NT2/D1 (cell line): ENCODE measurements at regions not wholly inside any gene's neighbourhood (a gene's known extent, or its start where the extent isn't known, plus 50 kb on each side); places are given as distances from the start of the nearest gene placed in this dataset.
"Not testable (repeated sequence)": the region's sequence is repeated elsewhere in the genome, so short reads cannot be mapped to it uniquely, and the experiment has no call there.

Experiments
- DNase-seq: peaks from one replicate; pipeline ENCODE4 v3.0.0-alpha.2; 2011; ENCODE audit warnings: low read depth, low spot score
- H3K27me3 ChIP-seq: 2 replicates; pipeline ENCODE4 v1.6.0; 2011; ENCODE audit warnings: mild to moderate bottlenecking; ENCODE audit not compliant: insufficient read length, insufficient read depth
- H3K36me3 ChIP-seq: 2 replicates; pipeline ENCODE4 v1.6.1; 2011; ENCODE audit warnings: mild to moderate bottlenecking, low read length, mixed read lengths; ENCODE audit not compliant: insufficient read depth, insufficient read length
- H3K4me1 ChIP-seq: 2 replicates; pipeline ENCODE4 v1.5.1; 2011; ENCODE audit not compliant: insufficient read depth, insufficient read length
- H3K4me3 ChIP-seq: 2 replicates; pipeline ENCODE4 v1.5.1; 2011; ENCODE audit warnings: low read depth; ENCODE audit not compliant: insufficient read length
- H3K9ac ChIP-seq: 2 replicates; pipeline ENCODE4 v1.6.0; 2011; ENCODE audit warnings: low read depth; ENCODE audit not compliant: insufficient read length
- H3K9me3 ChIP-seq: 2 replicates; pipeline ENCODE4 v1.5.1; 2011; ENCODE audit warnings: mild to moderate bottlenecking, low read length; ENCODE audit not compliant: insufficient read depth
- SUZ12 ChIP-seq: IDR thresholded peaks from 2 replicates; pipeline ENCODE4 v1.6.1; 2011; ENCODE audit not compliant: insufficient read length, insufficient read depth; ENCODE audit errors: extremely low read depth
- YY1 ChIP-seq: IDR thresholded peaks from 2 replicates; pipeline ENCODE4 v1.6.1; 2011; ENCODE audit not compliant: insufficient read length, insufficient read depth
- ZNF274 ChIP-seq: IDR thresholded peaks from 2 replicates; pipeline ENCODE4 v1.6.1; 2011; ENCODE audit warnings: mild to moderate bottlenecking, low read depth, low read length

- Histone ChIP-seq H3K4me1 (no peaks in the 10 kb centered on the region), H3K27me3 (no peaks in the 10 kb centered on the region), H3K9me3 (no peaks in the 10 kb centered on the region), H3K4me3 (no peak overlapping the region), H3K9ac (no peak overlapping the region), H3K36me3 (no peaks in the 10 kb centered on the region)
- DNase-seq = no peak
- TF ChIP-seq YY1 (no peak), ZNF274 (no peak), SUZ12 (no peak)
Observed at GRCh38 chr12:46959502-46959901, 119.9 kb upstream of the PCED1B start.

DNA sequence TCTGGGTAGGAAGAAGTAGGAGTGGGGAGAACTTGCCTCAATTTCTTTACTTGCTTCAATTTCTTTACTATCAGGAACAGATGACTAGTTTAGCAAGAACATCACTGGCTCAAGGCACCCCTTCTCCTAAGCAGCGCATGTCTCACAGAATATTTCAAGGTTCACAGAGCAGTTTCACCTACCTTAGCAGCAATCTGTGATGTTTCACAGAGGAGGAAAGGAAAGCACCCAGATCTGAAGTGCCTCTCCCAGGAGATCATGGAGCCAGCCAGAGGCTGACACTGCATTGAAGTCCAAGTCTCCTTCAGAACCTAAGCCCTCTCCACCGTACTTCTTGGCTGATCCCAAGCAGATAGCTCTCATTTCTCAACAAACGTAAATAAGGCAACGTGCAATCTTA is 118.7 kb upstream of the PCED1B start:
- Histone ChIP-seq H3K9ac (no peak overlapping the region), H3K4me3 (no peak overlapping the region), H3K4me1 (peaks cover 3% of the 10 kb centered on the region), H3K9me3 (no peaks in the 10 kb centered on the region), H3K36me3 (no peaks in the 10 kb centered on the region), H3K27me3 (no peaks in the 10 kb centered on the region)
- TF ChIP-seq ZNF274 = no peak
- TF ChIP-seq SUZ12 = no peak
- TF ChIP-seq YY1 = no peak
- DNase-seq = no peak

DNA sequence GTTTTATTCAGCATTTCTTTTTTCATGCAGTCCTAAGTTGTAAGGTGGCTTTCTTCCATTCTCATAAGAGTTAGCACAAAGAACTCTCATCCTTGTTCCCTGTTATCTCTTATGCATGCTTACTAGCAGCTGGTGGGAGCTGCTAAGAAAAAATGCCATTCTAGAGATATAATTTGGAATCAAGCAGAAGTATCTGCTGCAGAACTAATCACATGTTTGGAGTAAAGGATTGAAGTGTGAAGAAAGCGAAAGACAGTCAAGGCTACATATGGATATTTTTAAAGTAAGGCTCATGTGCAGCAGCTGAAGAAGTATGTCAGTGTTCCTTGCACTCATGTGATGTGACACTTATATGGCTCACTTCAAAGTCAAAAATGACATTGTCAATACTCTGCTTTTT is 116.2 kb upstream of the PCED1B start:
- no peaks in the 10 kb centered on the region for H3K9me3 ChIP-seq
- peaks cover 3% of the 10 kb centered on the region for H3K4me1 ChIP-seq
- H3K27me3 ChIP-seq = no peaks in the 10 kb centered on the region
- H3K9ac ChIP-seq = no peak overlapping the region
- no peak overlapping the region for H3K4me3 ChIP-seq
- TF ChIP-seq YY1 = no peak
- DNase-seq = no peak
- H3K36me3 ChIP-seq = no peaks in the 10 kb centered on the region

- H3K9ac ChIP-seq = no peak overlapping the region
Observed at GRCh38 chr12:46963977-46964971, 115.1 kb upstream of the PCED1B start.

GRCh38 chr12:46965137-46965536 is 114.3 kb upstream of the PCED1B start:
- TF ChIP-seq SUZ12 (no peak), ZNF274 (no peak), YY1 (no peak)
- peaks cover 3% of the 10 kb centered on the region for H3K4me1 ChIP-seq
- H3K4me3 ChIP-seq = no peak overlapping the region
- H3K36me3 ChIP-seq = no peaks in the 10 kb centered on the region
- H3K9me3 ChIP-seq = no peaks in the 10 kb centered on the region
- DNase-seq = no peak
- no peaks in the 10 kb centered on the region for H3K27me3 ChIP-seq
- no peak overlapping the region for H3K9ac ChIP-seq

More at GRCh38 chr12:46963977-46964971, 115.1 kb upstream of the PCED1B start:
- H3K9me3 ChIP-seq = no peaks in the 10 kb centered on the region
- TF ChIP-seq SUZ12 (no peak), YY1 (no peak), ZNF274 (no peak)
- H3K27me3 ChIP-seq = no peaks in the 10 kb centered on the region
- no peaks in the 10 kb centered on the region for H3K36me3 ChIP-seq
- H3K4me3 ChIP-seq = no peak overlapping the region
- peaks cover 3% of the 10 kb centered on the region for H3K4me1 ChIP-seq
- DNase-seq = peak; percentile 75

DNA sequence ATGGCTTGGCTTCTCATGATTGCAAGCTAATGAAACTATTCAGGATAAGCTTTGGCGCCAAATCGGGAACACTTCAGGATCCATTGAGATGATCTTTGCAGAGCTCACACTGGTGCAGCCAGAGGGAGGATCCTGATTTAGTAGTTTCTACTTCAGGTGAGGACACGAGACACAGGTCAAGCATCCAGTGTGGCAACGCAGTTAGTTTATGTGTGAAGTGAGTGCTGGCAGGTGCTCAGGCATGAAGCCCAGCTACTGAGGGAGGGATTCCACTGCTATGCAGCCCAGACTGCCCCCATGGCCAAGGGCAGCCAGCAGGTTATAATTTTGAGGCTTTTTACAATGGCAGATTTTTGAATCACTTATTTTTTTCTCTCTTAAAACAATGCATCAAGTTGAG is 113.5 kb upstream of the PCED1B start:
- Histone ChIP-seq H3K9me3 (no peaks in the 10 kb centered on the region), H3K27me3 (no peaks in the 10 kb centered on the region), H3K4me1 (peaks cover 3% of the 10 kb centered on the region), H3K4me3 (no peak overlapping the region), H3K36me3 (no peaks in the 10 kb centered on the region), H3K9ac (no peak overlapping the region)
- TF ChIP-seq YY1 (no peak), SUZ12 (no peak), ZNF274 (no peak)
- DNase-seq = no peak

GRCh38 chr12:46970636-46971035 is 108.8 kb upstream of the PCED1B start:
- Histone ChIP-seq H3K9me3 (no peaks in the 10 kb centered on the region; the same call in 1 of the 2 replicates), H3K9ac (no peak overlapping the region), H3K27me3 (no peaks in the 10 kb centered on the region), H3K4me1 (no peaks in the 10 kb centered on the region), H3K4me3 (no peak overlapping the region), H3K36me3 (no peaks in the 10 kb centered on the region)
- TF ChIP-seq SUZ12 = no peak
- TF ChIP-seq ZNF274 = no peak
- no peak for TF ChIP-seq YY1
- DNase-seq = no peak

DNA sequence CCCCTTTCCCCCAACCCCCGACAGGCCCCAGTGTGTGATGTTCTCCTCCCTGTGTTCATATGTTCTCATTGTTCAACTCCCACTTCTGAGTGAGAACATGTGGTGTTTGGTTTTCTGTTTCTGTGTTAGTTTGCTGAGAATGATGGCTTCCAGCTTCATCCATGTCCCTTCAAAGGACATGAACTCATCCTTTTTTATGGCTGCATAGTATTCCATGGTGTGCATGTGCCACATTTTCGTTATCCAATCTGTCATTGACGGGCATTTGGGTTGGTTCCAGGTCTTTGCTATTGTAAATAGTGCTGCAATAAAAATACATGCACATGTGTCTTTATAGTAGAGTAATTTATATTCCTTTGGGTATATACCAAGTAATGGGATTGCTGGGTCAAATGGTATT is 105.5 kb upstream of the PCED1B start:
- not testable (repeated sequence) for H3K27me3 ChIP-seq, H3K4me1 ChIP-seq, H3K9me3 ChIP-seq, H3K4me3 ChIP-seq, DNase-seq, H3K9ac ChIP-seq, H3K36me3 ChIP-seq
